C4-2B (cell line): ENCODE measurements at regions not wholly inside any gene's neighbourhood (a gene's known extent, or its start where the extent isn't known, plus 50 kb on each side); places are given as distances from the start of the nearest gene placed in this dataset.
"Not testable (repeated sequence)": the region's sequence is repeated elsewhere in the genome, so short reads cannot be mapped to it uniquely, and the experiment has no call there.

Experiments used
- H3K27ac ChIP-seq: fragments of 450-650 bp; 2 replicates; pipeline ENCODE4 v1.5.1; 2017
- CTCF ChIP-seq: fragments of 450-650 bp; conservative IDR thresholded peaks from 2 replicates; pipeline ENCODE4 v1.5.1; 2017; ENCODE audit warnings: mild to moderate bottlenecking
- ZFX ChIP-seq: fragments of 450-650 bp; IDR thresholded peaks from 2 replicates; pipeline ENCODE4 v1.6.1; 2017

- H3K27ac ChIP-seq = no peak overlapping the region
- TF ChIP-seq CTCF = no peak
- no peak for TF ChIP-seq ZFX
These were observed 309.7 kb downstream of the GUCY2F start for GRCh38 chrX:109172091-109172602.

GRCh38 chrX:109155161-109155560, 326.7 kb downstream of the GUCY2F start:
- TF ChIP-seq ZFX (no peak), CTCF (no peak)
- H3K27ac ChIP-seq = no peak overlapping the region

GRCh38 chrX:109144173-109144572, 337.7 kb downstream of the GUCY2F start:
- H3K27ac ChIP-seq = not testable (repeated sequence)

- no peak overlapping the region for H3K27ac ChIP-seq
- TF ChIP-seq ZFX = no peak
- no peak for TF ChIP-seq CTCF
These were observed 341.4 kb downstream of the GUCY2F start for GRCh38 chrX:109140463-109140862.

GRCh38 chrX:109134777-109135176, 347.1 kb downstream of the GUCY2F start:
- H3K27ac ChIP-seq = no peak overlapping the region
- TF ChIP-seq CTCF (no peak), ZFX (no peak)

GRCh38 chrX:109125304-109125703, 356.6 kb downstream of the GUCY2F start:
- H3K27ac ChIP-seq = no peak overlapping the region
- TF ChIP-seq ZFX = no peak
- no peak for TF ChIP-seq CTCF

GRCh38 chrX:109089359-109089758, 353.0 kb upstream of the IRS4 start:
- TF ChIP-seq ZFX = no peak
- TF ChIP-seq CTCF = no peak
- no peak overlapping the region for H3K27ac ChIP-seq

GRCh38 chrX:109077788-109078187, 341.4 kb upstream of the IRS4 start:
- no peak overlapping the region for H3K27ac ChIP-seq
- no peak for TF ChIP-seq ZFX
- no peak for TF ChIP-seq CTCF

GRCh38 chrX:109054181-109054581, 317.8 kb upstream of the IRS4 start:
- H3K27ac ChIP-seq = not testable (repeated sequence)
